ENCODE measurements at regions not wholly inside any gene's neighbourhood (a gene's known extent, or its start where the extent isn't known, plus 50 kb on each side); places are given as distances from the start of the nearest gene placed in this dataset.

GRCh38 chr2:180730976-180731375 lies 249.4 kb upstream of the UBE2E3 start:
- 0 out of 2 replicates have a peak overlapping the region, but pooled peaks have one; percentile 4 for H3K4me2 ChIP-seq
- H4K20me1 ChIP-seq (ENCODE audit: insufficient read depth), result no peaks in the 10 kb centered on the region
- TF ChIP-seq CTCF (conservative IDR thresholded peaks at IDR 0.05), result no peak
- TF ChIP-seq EZH2 (IDR thresholded peaks at IDR 0.05; ENCODE audit: low read depth), result no peak
- CTCF ChIA-PET, result no interaction called here
- intact Hi-C loops (cut with micrococcal nuclease; ENCODE audit: unreplicated experiment), result no loop called here
- H3K9me3 ChIP-seq (ENCODE audit: insufficient read depth, low read depth), result peaks cover 22% of the 10 kb centered on the region
- H3K27me3 ChIP-seq (ENCODE audit: insufficient read depth, low read depth), result no peaks in the 10 kb centered on the region
- peaks cover 7% of the 10 kb centered on the region; the same call in 1 of the 2 replicates for H3F3A ChIP-seq (ENCODE audit: insufficient read depth, low read depth)
- POLR2A ChIA-PET (ENCODE audit: unreplicated experiment), result interaction anchor here (0.5 to 0.6 kb wide), 3 partner anchors 19 to 773 kb away, joined by 5 to 7 read pairs (median 6); partner anchors contain the start of gene UBE2E3
- H3K4me3 ChIP-seq, result no peak overlapping the region
- no peaks in the 10 kb centered on the region for H3K79me2 ChIP-seq (ENCODE audit: low read depth)
- no peak overlapping the region for H2AFZ ChIP-seq
- H3K9me2 ChIP-seq (ENCODE audit: insufficient read depth), result no peaks in the 10 kb centered on the region
- H3K27ac ChIP-seq, result peak overlapping the region; percentile 25
- no TSS peak for BruUV-seq (replicated peaks)
- DNase-seq, result peak in 1 of 2 experiments; percentile 70
- H3K4me1 ChIP-seq (replicated peaks; ENCODE audit: insufficient read depth), result peaks cover 29% of the 10 kb centered on the region
- H3K36me3 ChIP-seq (ENCODE audit: low read depth), result peaks cover 4% of the 10 kb centered on the region; the same call in 1 of the 2 replicates

GRCh38 chr2:180728928-180729559 lies 251.4 kb upstream of the UBE2E3 start:
- no peaks in the 10 kb centered on the region for H3K79me2 ChIP-seq (ENCODE audit: low read depth)
- H3K9me3 ChIP-seq (ENCODE audit: insufficient read depth, low read depth), result peaks cover 22% of the 10 kb centered on the region
- TF ChIP-seq CTCF (conservative IDR thresholded peaks at IDR 0.05), result no peak
- no peak for TF ChIP-seq EZH2 (IDR thresholded peaks at IDR 0.05; ENCODE audit: low read depth)
- peaks cover 4% of the 10 kb centered on the region; the same call in 1 of the 2 replicates for H3K36me3 ChIP-seq (ENCODE audit: low read depth)
- peak overlapping the region; percentile 28 for H3K4me2 ChIP-seq
- no TSS peak for BruUV-seq (replicated peaks)
- intact Hi-C loops (cut with micrococcal nuclease; ENCODE audit: unreplicated experiment), result loop anchor here (2.0 kb wide), 2 partner anchors 14 to 72 kb away; no protein-coding TSS in a partner anchor
- H3K4me1 ChIP-seq (replicated peaks; ENCODE audit: insufficient read depth), result peaks cover 29% of the 10 kb centered on the region
- peaks cover 7% of the 10 kb centered on the region; the same call in 1 of the 2 replicates for H3F3A ChIP-seq (ENCODE audit: insufficient read depth, low read depth)
- ChIA-PET CTCF (interaction anchor here (1.3 kb wide), 1 partner anchor 72 kb away, joined by 3 read pairs; no protein-coding TSS in a partner anchor), POLR2A (ENCODE audit: unreplicated experiment) (interaction anchor here (0.5 to 0.7 kb wide), 3 partner anchors 10 to 210 kb away, joined by 3 to 7 read pairs (median 3); no protein-coding TSS in a partner anchor)
- DNase-seq, result peak in 1 of 2 experiments; percentile 94
- no peaks in the 10 kb centered on the region for H3K27me3 ChIP-seq (ENCODE audit: insufficient read depth, low read depth)
- H4K20me1 ChIP-seq (ENCODE audit: insufficient read depth), result no peaks in the 10 kb centered on the region
- H2AFZ ChIP-seq, result no peak overlapping the region
- no peaks in the 10 kb centered on the region for H3K9me2 ChIP-seq (ENCODE audit: insufficient read depth)
- peak overlapping the region; percentile 77 for H3K27ac ChIP-seq
- H3K4me3 ChIP-seq, result no peak overlapping the region

- TF ChIP-seq EZH2 (IDR thresholded peaks at IDR 0.05; ENCODE audit: low read depth), result no peak
- TF ChIP-seq CTCF (conservative IDR thresholded peaks at IDR 0.05), result no peak
- Histone ChIP-seq H3K4me1 (replicated peaks; ENCODE audit: insufficient read depth) (peaks cover 4% of the 10 kb centered on the region), H2AFZ (no peak overlapping the region), H3K4me2 (no peak overlapping the region), H4K20me1 (ENCODE audit: insufficient read depth) (no peaks in the 10 kb centered on the region), H3K27me3 (ENCODE audit: insufficient read depth, low read depth) (no peaks in the 10 kb centered on the region), H3K9me3 (ENCODE audit: insufficient read depth, low read depth) (peaks cover 10% of the 10 kb centered on the region), H3K4me3 (no peak overlapping the region), H3K27ac (no peak overlapping the region), H3K9me2 (ENCODE audit: insufficient read depth) (no peaks in the 10 kb centered on the region), H3F3A (ENCODE audit: insufficient read depth, low read depth) (no peaks in the 10 kb centered on the region), H3K36me3 (ENCODE audit: low read depth) (no peaks in the 10 kb centered on the region), H3K79me2 (ENCODE audit: low read depth) (no peaks in the 10 kb centered on the region)
- CTCF ChIA-PET, result no interaction called here
- POLR2A ChIA-PET (ENCODE audit: unreplicated experiment), result no interaction called here
- DNase-seq, result no peak
- intact Hi-C loops (cut with micrococcal nuclease; ENCODE audit: unreplicated experiment), result no loop called here
- no TSS peak for BruUV-seq (replicated peaks)
These were observed 256.7 kb upstream of the UBE2E3 start for GRCh38 chr2:180723712-180724111.
